WERI-Rb-1 (cell line): ENCODE measurements at regions not wholly inside any gene's neighbourhood (a gene's known extent, or its start where the extent isn't known, plus 50 kb on each side); places are given as distances from the start of the nearest gene placed in this dataset.

Experiments used
- DNase-seq: peaks from one replicate; pipeline ENCODE4 v3.0.0-alpha.2; 2020
- H3K27ac ChIP-seq: fragments of 250-450 bp; sonication (Bioruptor Pico); 2 replicates; pipeline ENCODE4 v1.5.1; 2020; ENCODE audit warnings: mild to moderate bottlenecking, moderate library complexity
- H3K27me3 ChIP-seq: fragments of 250-450 bp; sonication (Bioruptor Pico); 2 replicates; pipeline ENCODE4 v1.5.1; 2021; ENCODE audit warnings: mild to moderate bottlenecking, low read depth, moderate library complexity; ENCODE audit not compliant: insufficient read depth, severe bottlenecking
- H3K36me3 ChIP-seq: fragments of 250-450 bp; sonication (Bioruptor Pico); 2 replicates; pipeline ENCODE4 v1.5.1; 2020; ENCODE audit warnings: mild to moderate bottlenecking, moderate library complexity
- H3K4me3 ChIP-seq: 2 replicates; pipeline ENCODE4 v1.5.1; 2011; ENCODE audit warnings: low read depth, mild to moderate bottlenecking, control low read depth, low read length
- H3K9me3 ChIP-seq: fragments of 250-450 bp; sonication (Bioruptor Pico); 2 replicates; pipeline ENCODE4 v1.5.1; 2021; ENCODE audit warnings: mild to moderate bottlenecking, moderate library complexity; ENCODE audit not compliant: severe bottlenecking
- TF ChIP-seq, protein P1 (sequence below): IDR thresholded peaks from 2 replicates; pipeline ENCODE4 v1.5.1; 2011; ENCODE audit warnings: low read depth, mild to moderate bottlenecking, control low read depth, inconsistent platforms, low read length

GRCh38 chr3:159319156-159319555 lies 517.3 kb downstream of the MFSD1 start:
- no peak overlapping the region for H3K27ac ChIP-seq
- no peaks in the 10 kb centered on the region for H3K36me3 ChIP-seq
- H3K27me3 ChIP-seq = peaks cover 4% of the 10 kb centered on the region
- TF ChIP-seq, protein P1, sequence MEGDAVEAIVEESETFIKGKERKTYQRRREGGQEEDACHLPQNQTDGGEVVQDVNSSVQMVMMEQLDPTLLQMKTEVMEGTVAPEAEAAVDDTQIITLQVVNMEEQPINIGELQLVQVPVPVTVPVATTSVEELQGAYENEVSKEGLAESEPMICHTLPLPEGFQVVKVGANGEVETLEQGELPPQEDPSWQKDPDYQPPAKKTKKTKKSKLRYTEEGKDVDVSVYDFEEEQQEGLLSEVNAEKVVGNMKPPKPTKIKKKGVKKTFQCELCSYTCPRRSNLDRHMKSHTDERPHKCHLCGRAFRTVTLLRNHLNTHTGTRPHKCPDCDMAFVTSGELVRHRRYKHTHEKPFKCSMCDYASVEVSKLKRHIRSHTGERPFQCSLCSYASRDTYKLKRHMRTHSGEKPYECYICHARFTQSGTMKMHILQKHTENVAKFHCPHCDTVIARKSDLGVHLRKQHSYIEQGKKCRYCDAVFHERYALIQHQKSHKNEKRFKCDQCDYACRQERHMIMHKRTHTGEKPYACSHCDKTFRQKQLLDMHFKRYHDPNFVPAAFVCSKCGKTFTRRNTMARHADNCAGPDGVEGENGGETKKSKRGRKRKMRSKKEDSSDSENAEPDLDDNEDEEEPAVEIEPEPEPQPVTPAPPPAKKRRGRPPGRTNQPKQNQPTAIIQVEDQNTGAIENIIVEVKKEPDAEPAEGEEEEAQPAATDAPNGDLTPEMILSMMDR = no peak
- H3K9me3 ChIP-seq = peaks cover 3% of the 10 kb centered on the region
- H3K4me3 ChIP-seq = no peak overlapping the region
- DNase-seq = no peak

- peak; percentile 23 for DNase-seq
- Histone ChIP-seq H3K27me3 (peaks cover 4% of the 10 kb centered on the region), H3K36me3 (no peaks in the 10 kb centered on the region), H3K4me3 (no peak overlapping the region), H3K27ac (no peak overlapping the region), H3K9me3 (no peaks in the 10 kb centered on the region)
- TF ChIP-seq, protein P1 = peak; percentile 68
Observed at GRCh38 chr3:159322322-159322939, 520.6 kb downstream of the MFSD1 start.

- Histone ChIP-seq H3K36me3 (no peaks in the 10 kb centered on the region), H3K27me3 (peaks cover 4% of the 10 kb centered on the region), H3K9me3 (no peaks in the 10 kb centered on the region), H3K4me3 (no peak overlapping the region), H3K27ac (no peak overlapping the region)
- no peak for DNase-seq
- TF ChIP-seq, protein P1 = no peak
Observed at GRCh38 chr3:159323848-159324247, 522.0 kb downstream of the MFSD1 start.

DNA sequence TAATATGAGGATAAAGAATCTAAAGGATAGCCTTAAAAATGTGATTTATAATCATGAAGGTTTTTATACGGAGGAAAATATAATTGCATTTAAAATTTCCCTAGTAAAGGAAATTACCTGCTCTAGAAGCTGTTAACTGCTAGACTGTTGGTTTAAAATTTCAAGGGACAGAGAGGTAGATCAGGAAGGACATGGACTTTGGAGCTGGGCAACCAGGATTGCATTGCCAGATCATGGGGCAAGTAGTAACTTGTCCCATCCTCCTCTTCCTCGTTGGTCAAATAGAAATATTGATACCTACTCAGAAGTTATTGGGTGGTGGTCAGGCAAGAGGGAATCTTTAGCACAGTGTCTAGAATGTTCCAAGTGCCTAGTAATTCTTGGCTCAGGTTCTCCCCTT lies 525.1 kb downstream of the MFSD1 start:
- DNase-seq = no peak
- TF ChIP-seq, protein P1 = no peak
- no peaks in the 10 kb centered on the region for H3K36me3 ChIP-seq
- H3K27ac ChIP-seq = no peak overlapping the region
- H3K27me3 ChIP-seq = no peaks in the 10 kb centered on the region
- no peaks in the 10 kb centered on the region for H3K9me3 ChIP-seq
- no peak overlapping the region for H3K4me3 ChIP-seq

GRCh38 chr3:159332535-159333099 lies 530.8 kb downstream of the MFSD1 start:
- H3K36me3 ChIP-seq = no peaks in the 10 kb centered on the region
- H3K27ac ChIP-seq = no peak overlapping the region
- H3K27me3 ChIP-seq = no peaks in the 10 kb centered on the region
- H3K9me3 ChIP-seq = no peaks in the 10 kb centered on the region
- no peak for DNase-seq
- TF ChIP-seq, protein P1 = no peak
- no peak overlapping the region for H3K4me3 ChIP-seq

DNA sequence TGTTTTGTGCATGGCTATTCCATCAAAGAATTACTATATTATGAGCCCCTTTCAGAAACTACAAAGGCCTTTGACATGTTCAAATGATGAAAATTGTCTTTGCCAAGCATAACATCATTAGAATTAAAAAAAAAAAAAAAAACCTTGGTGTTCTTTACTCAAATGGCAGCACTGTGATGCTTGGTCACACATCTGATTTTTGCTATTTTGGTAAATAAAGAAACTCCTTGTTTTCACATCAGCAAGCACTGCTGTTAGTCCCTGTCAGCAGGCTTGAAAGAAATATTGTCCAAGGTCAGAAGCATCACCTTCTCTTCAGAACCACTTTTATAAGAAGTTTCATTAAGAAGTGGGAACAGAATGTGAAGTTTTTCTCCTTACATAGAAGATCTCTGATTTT lies 537.3 kb downstream of the MFSD1 start:
- H3K27ac ChIP-seq = no peak overlapping the region
- H3K9me3 ChIP-seq = no peaks in the 10 kb centered on the region
- TF ChIP-seq, protein P1 = no peak
- no peak overlapping the region for H3K4me3 ChIP-seq
- no peaks in the 10 kb centered on the region for H3K27me3 ChIP-seq
- H3K36me3 ChIP-seq = no peaks in the 10 kb centered on the region
- no peak for DNase-seq
